Thymus (tissue), 11 donors: ENCODE measurements at regions not wholly inside any gene's neighbourhood (a gene's known extent, or its start where the extent isn't known, plus 50 kb on each side); places are given as distances from the start of the nearest gene placed in this dataset.

Experiments used
- DNase-seq, 9 donors: peaks; one replicate each; pipeline ENCODE4 v3.0.0-alpha.2; 2013; ENCODE audit warnings: low spot score in 9 of 9, low read depth in 6 of 9, missing footprints in 1 of 9
- H3K27ac ChIP-seq, 2 donors: one replicate each; pipeline ENCODE4 v1.5.1; 2013; ENCODE audit warnings: control low read depth in 1 of 2, low read depth in 1 of 2, low read length in 1 of 2, mild to moderate bottlenecking in 1 of 2, moderate library complexity in 1 of 2
- H3K27me3 ChIP-seq, 2 donors: one replicate each; pipeline ENCODE4 v1.5.1; 2013; ENCODE audit warnings: low read length in 1 of 2; ENCODE audit not compliant: control insufficient read depth in 2 of 2, insufficient read depth in 1 of 2
- H3K36me3 ChIP-seq, 2 donors: one replicate each; pipeline ENCODE4 v1.5.1; 2013; ENCODE audit warnings: low read length in 1 of 2, mild to moderate bottlenecking in 1 of 2, moderate library complexity in 1 of 2; ENCODE audit not compliant: control insufficient read depth in 2 of 2, insufficient read depth in 2 of 2
- H3K4me1 ChIP-seq, 2 donors: one replicate each; pipeline ENCODE4 v1.5.1; 2013; ENCODE audit warnings: low read length in 2 of 2; ENCODE audit not compliant: control insufficient read depth in 2 of 2, insufficient read depth in 2 of 2
- H3K4me3 ChIP-seq, 2 donors: one replicate each; pipeline ENCODE4 v1.5.1; 2013; ENCODE audit warnings: low read length in 2 of 2, control low read depth in 1 of 2, mild to moderate bottlenecking in 1 of 2
- H3K9me3 ChIP-seq, 2 donors: one replicate each; pipeline ENCODE4 v1.5.1; 2013; ENCODE audit warnings: low read length in 1 of 2, mild to moderate bottlenecking in 1 of 2; ENCODE audit not compliant: control insufficient read depth in 2 of 2, insufficient read depth in 1 of 2
- WGBS: extraction: QIAGEN DNeasy Blood & Tissue Kit; methylation state at CpG from one replicate; pipeline ENCODE4 v1.1.7; 2013; 5-methylcytosine and 5-hydroxymethylcytosine counted together
- donor health status: healthy.

DNA sequence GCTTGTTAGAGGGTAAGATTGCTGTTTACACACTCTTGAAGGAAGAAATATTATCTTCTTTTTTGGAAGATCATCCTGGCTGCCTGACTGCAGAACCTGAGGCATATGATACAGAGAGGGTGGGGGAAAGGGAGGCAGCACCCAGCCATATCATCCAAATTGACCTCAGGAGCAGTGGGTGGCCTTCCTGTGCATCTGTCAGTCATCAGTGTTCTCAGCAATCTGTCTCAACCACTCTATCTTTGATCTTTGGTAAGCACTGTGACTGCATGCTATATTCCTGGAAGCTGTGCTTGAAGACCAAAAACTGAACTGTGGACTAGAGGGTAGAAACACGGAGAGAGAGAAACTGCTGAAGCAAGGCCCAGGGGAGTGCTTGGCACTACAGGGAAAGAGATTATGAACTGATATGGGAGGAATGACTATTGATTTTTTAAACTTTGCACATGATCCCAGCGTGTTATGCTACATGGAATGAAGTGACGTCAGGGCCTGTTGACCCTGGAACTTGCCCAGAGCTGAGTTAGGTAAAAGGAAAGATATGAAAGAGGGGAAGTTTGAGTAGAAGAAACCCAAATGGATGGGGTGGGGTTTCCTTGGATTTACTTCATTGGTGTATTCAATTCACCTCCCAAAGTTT is 171.5 kb downstream of the ASCL1 start:
- Histone ChIP-seq H3K4me3 (no peak overlapping the region), H3K27me3 (no peaks in the 10 kb centered on the region), H3K36me3 (no peaks in the 10 kb centered on the region), H3K27ac (no peak overlapping the region), H3K4me1 (no peaks in the 10 kb centered on the region), H3K9me3 (peaks cover 0 to 10% of the 10 kb centered on the region in 2 donors)
- DNase-seq, result peak in 1 of 9 donors; percentile 3
- WGBS, result 72% methylated on average over 3 of the region's 3 CpGs

DNA sequence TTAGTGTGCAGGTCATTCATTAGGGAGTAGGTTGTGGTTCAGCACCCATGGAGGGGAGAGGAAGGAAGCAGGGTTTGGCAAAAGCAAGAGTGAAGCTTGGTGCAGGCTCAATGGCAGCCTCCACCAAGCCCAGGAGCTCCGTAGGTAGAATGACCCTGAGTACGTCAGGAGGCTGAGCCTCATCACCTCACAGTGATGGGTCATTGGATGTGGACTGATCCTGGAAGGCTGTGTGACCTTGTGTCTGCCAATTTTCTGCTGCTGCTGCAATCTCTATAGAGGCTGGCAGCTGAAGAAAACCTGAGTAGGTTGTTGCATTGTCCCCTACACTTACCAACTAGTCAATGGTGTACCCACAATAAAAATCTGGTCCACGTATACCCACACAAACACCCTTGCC is 173.1 kb downstream of the ASCL1 start:
- H3K27ac ChIP-seq, result no peak overlapping the region
- no peaks in the 10 kb centered on the region for H3K36me3 ChIP-seq
- H3K4me1 ChIP-seq, result no peaks in the 10 kb centered on the region
- peaks cover 0 to 13% of the 10 kb centered on the region in 2 donors for H3K9me3 ChIP-seq
- no peak for DNase-seq
- 98% methylated on average over 3 of the region's 3 CpGs for WGBS
- no peak overlapping the region for H3K4me3 ChIP-seq
- no peaks in the 10 kb centered on the region for H3K27me3 ChIP-seq

DNA sequence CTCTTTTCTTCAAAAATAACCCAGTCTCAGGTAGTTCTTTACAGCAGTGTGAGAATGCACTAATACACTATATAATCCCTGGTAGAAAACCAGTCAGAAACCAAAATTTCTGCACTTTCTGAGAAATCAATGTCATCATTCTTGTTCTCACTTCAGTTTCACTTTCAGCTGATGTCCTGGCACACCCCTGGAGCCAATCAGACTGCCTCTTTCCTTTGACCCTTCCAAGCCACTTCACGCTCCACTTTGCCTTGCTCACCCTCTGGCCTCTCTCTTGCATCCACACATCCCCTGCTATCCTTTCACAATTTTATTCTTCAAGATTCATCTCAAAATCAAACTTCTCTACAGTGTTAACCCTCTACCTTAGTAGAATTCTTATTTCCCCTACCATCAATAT is 181.1 kb downstream of the ASCL1 start:
- 96% methylated on average over 1 of the region's 1 CpG for WGBS
- Histone ChIP-seq H3K27ac (no peak overlapping the region), H3K4me1 (no peaks in the 10 kb centered on the region), H3K27me3 (no peaks in the 10 kb centered on the region), H3K36me3 (no peaks in the 10 kb centered on the region), H3K9me3 (peaks cover 0 to 4% of the 10 kb centered on the region in 2 donors), H3K4me3 (no peak overlapping the region)
- DNase-seq, result no peak

DNA sequence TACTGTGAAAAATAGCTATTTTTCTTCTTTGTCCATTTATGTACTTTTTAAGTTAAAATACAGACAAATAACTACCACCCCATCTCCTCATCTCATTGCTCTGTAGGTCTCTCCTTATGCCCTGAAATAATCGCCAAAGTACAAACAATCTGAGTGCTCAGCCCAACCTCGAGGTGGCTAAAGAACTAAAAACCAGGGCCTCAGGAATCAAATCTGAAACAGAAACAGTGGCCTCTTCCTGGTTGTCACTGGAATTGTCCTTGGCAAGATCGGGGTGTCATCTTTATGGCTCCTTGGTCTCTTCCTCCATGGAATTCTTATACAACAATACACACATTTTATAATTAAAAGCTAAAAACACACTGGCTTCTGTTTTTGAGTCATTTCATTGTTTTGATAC is 182.4 kb downstream of the ASCL1 start:
- Histone ChIP-seq H3K27me3 (no peaks in the 10 kb centered on the region), H3K36me3 (no peaks in the 10 kb centered on the region), H3K4me3 (no peak overlapping the region), H3K9me3 (peaks cover 0 to 3% of the 10 kb centered on the region in 2 donors), H3K27ac (no peak overlapping the region), H3K4me1 (no peaks in the 10 kb centered on the region)
- 69% methylated on average over 3 of the region's 3 CpGs for WGBS
- no peak for DNase-seq

DNA sequence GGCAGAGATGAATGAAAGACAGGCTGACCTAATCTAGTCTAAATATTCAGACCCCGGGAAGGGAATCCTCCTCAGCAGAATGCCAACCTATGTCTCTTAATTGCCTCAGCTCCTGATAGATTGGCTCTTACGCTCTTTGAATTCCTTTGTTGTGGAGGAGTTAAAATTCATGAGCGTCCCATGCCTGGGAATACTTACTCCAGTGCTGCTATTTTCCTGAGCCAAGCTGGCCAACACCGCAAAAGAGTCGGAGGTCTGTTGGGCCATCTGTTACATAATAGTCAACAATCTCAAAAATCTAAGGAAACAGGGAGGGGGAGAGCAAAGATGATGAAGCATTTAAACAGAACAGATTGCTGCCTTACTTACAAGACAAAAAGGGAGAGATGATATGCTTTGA is 182.8 kb downstream of the ASCL1 start:
- WGBS, result 84% methylated on average over 5 of the region's 5 CpGs

DNA sequence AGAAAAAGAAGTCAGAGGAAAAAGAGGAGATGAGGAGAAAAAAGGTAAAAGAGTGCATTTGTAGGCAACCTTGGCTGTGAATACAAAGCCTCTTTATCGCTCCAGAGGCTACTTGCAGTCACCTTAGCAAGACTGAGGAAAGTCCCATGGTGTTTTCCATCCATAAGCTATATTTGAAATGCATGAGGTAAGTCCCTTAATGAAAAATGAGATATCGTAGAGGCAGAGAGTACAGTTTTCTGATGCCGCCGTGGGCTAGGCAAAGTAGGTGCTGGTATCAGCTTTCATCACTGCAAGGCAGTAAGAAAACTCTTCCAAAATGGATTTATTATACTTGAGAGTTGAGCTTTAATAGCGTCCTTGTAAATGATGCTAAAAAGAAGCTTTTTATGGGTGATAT is 186.8 kb downstream of the ASCL1 start:
- Histone ChIP-seq H3K4me3 (no peak overlapping the region), H3K36me3 (no peaks in the 10 kb centered on the region)
- 88% methylated on average over 5 of the region's 5 CpGs for WGBS

More for the DNA sequence above, 182.8 kb downstream of the ASCL1 start:
- no peaks in the 10 kb centered on the region for H3K36me3 ChIP-seq
- H3K4me1 ChIP-seq, result no peaks in the 10 kb centered on the region
- H3K27ac ChIP-seq, result no peak overlapping the region
- DNase-seq, result no peak
- no peaks in the 10 kb centered on the region for H3K27me3 ChIP-seq
- H3K9me3 ChIP-seq, result no peaks in the 10 kb centered on the region
- no peak overlapping the region for H3K4me3 ChIP-seq

DNA sequence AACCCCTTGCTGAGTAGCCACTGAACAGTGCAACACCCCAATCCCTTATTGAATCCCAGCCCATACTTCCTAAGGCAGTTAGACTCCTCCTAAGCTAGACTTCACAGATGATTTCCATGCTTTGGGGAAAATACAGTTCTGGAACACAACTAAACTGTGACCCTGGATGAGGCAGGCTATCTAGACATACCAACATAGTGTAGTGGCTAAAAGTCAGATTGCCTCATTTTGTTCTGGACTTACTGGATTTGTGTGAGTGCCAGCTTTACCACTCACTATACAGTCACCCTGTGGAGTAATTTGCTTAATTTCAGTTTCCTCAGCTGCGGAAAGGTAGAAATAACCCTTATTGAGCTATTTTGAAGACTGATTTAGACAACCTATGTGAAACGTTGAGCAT is 203.1 kb downstream of the ASCL1 start:
- WGBS, result 91% methylated on average over 2 of the region's 2 CpGs
- no peaks in the 10 kb centered on the region for H3K9me3 ChIP-seq
- H3K4me1 ChIP-seq, result no peaks in the 10 kb centered on the region

More for the DNA sequence above, 186.8 kb downstream of the ASCL1 start:
- peak overlapping the region in 1 of 2 donors; percentile 14 for H3K27ac ChIP-seq
- no peaks in the 10 kb centered on the region for H3K9me3 ChIP-seq
- no peaks in the 10 kb centered on the region for H3K4me1 ChIP-seq
- peak in 1 of 9 donors; percentile 20 for DNase-seq
- no peaks in the 10 kb centered on the region for H3K27me3 ChIP-seq

DNA sequence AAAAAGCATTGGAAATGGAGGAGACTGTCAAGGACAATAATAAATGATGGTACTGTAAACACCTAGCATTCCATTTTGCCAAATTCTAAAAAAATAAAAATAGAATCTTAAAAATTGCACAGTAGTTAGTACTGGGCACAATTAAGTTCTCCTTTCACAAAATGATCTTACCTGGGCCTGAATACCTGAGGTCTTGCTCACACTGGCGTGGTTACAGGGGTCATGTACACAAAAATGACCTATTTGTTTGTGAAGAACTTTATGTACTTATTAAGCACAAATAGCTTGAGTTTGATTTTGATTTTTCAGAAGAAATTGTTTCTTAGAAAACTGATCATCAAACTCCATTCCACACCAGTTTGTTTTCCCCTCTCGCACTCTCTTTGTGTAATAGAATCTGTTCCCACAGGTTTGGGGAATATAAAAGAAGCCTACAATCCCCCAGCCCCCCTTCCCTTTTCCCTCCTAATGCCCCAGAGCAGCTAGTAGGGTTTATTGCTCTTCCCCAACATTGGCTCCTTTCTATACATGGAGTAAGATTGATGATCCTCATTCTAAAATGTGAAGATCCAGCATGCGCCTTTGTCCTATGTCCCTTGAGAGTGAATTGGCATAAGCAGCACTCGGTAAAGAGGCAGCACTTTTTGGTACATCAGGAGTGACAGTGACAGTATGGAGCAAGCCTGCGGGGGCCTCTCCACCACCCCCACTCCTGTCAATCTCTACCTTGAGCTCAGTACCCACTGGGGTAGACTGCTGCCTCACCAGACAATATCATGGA is 204.3 kb downstream of the ASCL1 start:
- H3K27me3 ChIP-seq, result no peaks in the 10 kb centered on the region
- DNase-seq, result no peak
- H3K36me3 ChIP-seq, result no peaks in the 10 kb centered on the region
- no peak overlapping the region for H3K27ac ChIP-seq
- H3K4me1 ChIP-seq, result no peaks in the 10 kb centered on the region
- no peaks in the 10 kb centered on the region for H3K9me3 ChIP-seq
- 87% methylated on average over 5 of the region's 5 CpGs for WGBS
- no peak overlapping the region for H3K4me3 ChIP-seq

More for the DNA sequence above, 203.1 kb downstream of the ASCL1 start:
- no peak overlapping the region for H3K27ac ChIP-seq
- H3K4me3 ChIP-seq, result no peak overlapping the region
- H3K27me3 ChIP-seq, result no peaks in the 10 kb centered on the region
- DNase-seq, result no peak
- H3K36me3 ChIP-seq, result no peaks in the 10 kb centered on the region

DNA sequence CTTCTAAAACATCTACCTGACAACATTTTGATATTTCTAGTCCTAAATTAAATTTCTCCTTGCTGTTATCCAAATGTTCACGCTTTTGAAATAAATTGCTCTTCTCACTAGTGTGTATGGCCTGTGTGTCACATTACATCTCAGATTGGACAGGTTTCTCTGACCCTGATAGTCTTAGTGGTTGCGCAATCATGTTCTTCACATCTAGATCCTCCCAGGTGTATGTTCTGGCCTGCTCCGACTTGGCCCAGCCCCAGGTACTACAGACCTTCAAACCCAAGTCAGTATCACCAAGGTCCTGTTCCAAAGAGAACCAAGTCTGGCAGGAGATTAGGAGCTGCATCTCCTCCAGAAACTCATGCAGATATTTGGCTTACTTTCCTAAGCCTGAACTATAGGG is 209.5 kb downstream of the ASCL1 start:
- Histone ChIP-seq H3K27me3 (no peaks in the 10 kb centered on the region), H3K9me3 (no peaks in the 10 kb centered on the region), H3K4me3 (no peak overlapping the region), H3K27ac (no peak overlapping the region), H3K4me1 (no peaks in the 10 kb centered on the region), H3K36me3 (no peaks in the 10 kb centered on the region)
- 92% methylated on average over 3 of the region's 3 CpGs for WGBS
- no peak for DNase-seq
